ENCODE measurements at regions not wholly inside any gene's neighbourhood (a gene's known extent, or its start where the extent isn't known, plus 50 kb on each side); places are given as distances from the start of the nearest gene placed in this dataset.

DNA sequence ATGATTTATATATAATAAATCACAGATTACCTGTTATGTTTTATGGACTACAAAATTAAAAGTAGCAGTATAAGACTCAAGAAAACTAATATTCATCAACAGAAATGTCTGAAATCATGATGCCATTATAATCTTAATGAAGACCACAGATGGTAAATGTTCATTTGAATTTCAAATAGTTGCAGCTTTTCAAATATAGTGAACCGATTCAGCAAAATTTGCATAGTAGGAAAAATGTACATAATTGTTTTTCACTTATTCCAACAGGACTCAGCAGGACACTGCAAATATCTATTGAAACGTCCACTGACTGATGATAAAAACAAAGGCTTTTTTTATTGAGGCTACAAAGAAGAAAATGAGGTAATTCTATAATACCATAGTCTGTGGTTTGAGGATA, 51.2 kb upstream of the LSM8 start:
- H3K4me1 ChIP-seq, result no peaks in the 10 kb centered on the region
- TF ChIP-seq POLR2A (IDR thresholded peaks at IDR 0.05) (no peak), CTCF (IDR thresholded peaks at IDR 0.05) (no peak)
- H3K9me3 ChIP-seq, result no peaks in the 10 kb centered on the region

More for the DNA sequence above, 51.2 kb upstream of the LSM8 start:
- Histone ChIP-seq H3K27me3 (no peaks in the 10 kb centered on the region), H3K27ac (no peak overlapping the region), H3K36me3 (no peaks in the 10 kb centered on the region), H3K4me3 (no peak overlapping the region)
- no peak for ATAC-seq
- 56% methylated on average over 2 of the region's 2 CpGs for WGBS (ENCODE audit: insufficient coverage, low coverage, low lambda C conversion rate, missing lambda C conversion rate)
- intact Hi-C loops (cut with DNase I), result no loop called here
- DNase-seq, result no peak
